H1 (cell line): ENCODE measurements at regions not wholly inside any gene's neighbourhood (a gene's known extent, or its start where the extent isn't known, plus 50 kb on each side); places are given as distances from the start of the nearest gene placed in this dataset.

Source experiments
- CTCF ChIA-PET: fragments of 300-600 bp; sonication (Branson Sonifier 250); formaldehyde crosslinking; loops from one replicate; lab custom pipeline; 2021; ENCODE audit not compliant: partially characterized antibody; lab: Charles Lee
- POLR2A ChIA-PET: fragments of 300-600 bp; sonication (Branson Sonifier 250); formaldehyde crosslinking; loops from one replicate; lab custom pipeline; 2021; ENCODE audit warnings: inconsistent platforms; ENCODE audit not compliant: partially characterized antibody; lab: Charles Lee
- DNase-seq, 2 experiments: peaks; one replicate each; pipeline versions ENCODE4 v3.0.0 to v3.0.0-alpha.2; 2010 to 2022; ENCODE audit warnings: low spot score in 2 of 2, low read depth in 1 of 2, mixed read lengths in 1 of 2
- FAIRE-seq: peaks from 2 replicates; lab custom pipeline; 2011; peaks lifted over from hg19 to GRCh38; lab: Jason Lieb, UNC
- H2AFZ ChIP-seq: 2 replicates; pipeline ENCODE4 v1.8.1; 2012; ENCODE audit warnings: low read length, inconsistent platforms
- H2AK5ac ChIP-seq: 2 replicates; pipeline ENCODE4 v1.6.1; 2013; ENCODE audit warnings: low read depth, low read length
- H2BK120ac ChIP-seq: replicated peaks from 2 replicates; pipeline ENCODE3; 2013; ENCODE audit warnings: low read depth, low read length, inconsistent platforms
- H2BK12ac ChIP-seq: 2 replicates; pipeline ENCODE4 v1.6.1; 2013; ENCODE audit warnings: low read depth, low read length
- H2BK15ac ChIP-seq: 2 replicates; pipeline ENCODE4 v1.6.1; 2013; ENCODE audit warnings: low read length
- H2BK20ac ChIP-seq: 2 replicates; pipeline ENCODE4 v1.6.1; 2013; ENCODE audit warnings: low read length
- H2BK5ac ChIP-seq: 2 replicates; pipeline ENCODE4 v1.6.1; 2013; ENCODE audit warnings: low read depth, low read length
- H3K14ac ChIP-seq: 2 replicates; pipeline ENCODE4 v1.6.1; 2013; ENCODE audit warnings: inconsistent platforms; ENCODE audit not compliant: insufficient read length
- H3K18ac ChIP-seq: 2 replicates; pipeline ENCODE4 v1.6.1; 2013; ENCODE audit warnings: low read length; ENCODE audit errors: extremely low read depth
- H3K23ac ChIP-seq: 2 replicates; pipeline ENCODE4 v1.6.1; 2013; ENCODE audit warnings: inconsistent platforms; ENCODE audit not compliant: insufficient read length
- H3K23me2 ChIP-seq: 2 replicates; pipeline ENCODE4 v1.6.1; 2013; ENCODE audit warnings: low read depth, low read length
- H3K27ac ChIP-seq: 2 replicates; pipeline ENCODE4 v1.6.1; 2011; ENCODE audit warnings: low read depth, low read length, inconsistent platforms
- H3K27me3 ChIP-seq, 4 experiments: replicated peaks in 1 of 4; 1 replicate in 1 of 4; 2 replicates in 3 of 4; pipeline versions ENCODE4 v1.6.1 to v1.8.1; 2011 to 2013; ENCODE audit warnings: low read length in 3 of 4, mild to moderate bottlenecking in 3 of 4, inconsistent platforms in 2 of 4, mixed read lengths in 2 of 4, moderate library complexity in 1 of 4; ENCODE audit not compliant: control insufficient read depth in 3 of 4, insufficient read depth in 3 of 4; ENCODE audit errors: extremely low read depth in 1 of 4
- H3K36me3 ChIP-seq, 4 experiments: 2 replicates each; pipeline versions ENCODE4 v1.6.1 to v1.8.1; 2011 to 2013; ENCODE audit warnings: mild to moderate bottlenecking in 4 of 4, low read length in 3 of 4, moderate library complexity in 2 of 4, control low read depth in 1 of 4, inconsistent platforms in 1 of 4; ENCODE audit not compliant: insufficient read depth in 4 of 4, control insufficient read depth in 2 of 4
- H3K4ac ChIP-seq: replicated peaks from 2 replicates; pipeline ENCODE3; 2013; ENCODE audit warnings: low read length, low read depth, mixed read lengths, inconsistent platforms; ENCODE audit not compliant: insufficient read length
- H3K4me1 ChIP-seq, 4 experiments: replicated peaks in 1 of 4; 1 replicate in 1 of 4; 2 replicates in 3 of 4; pipeline versions ENCODE4 v1.6.1 to v1.8.1; 2011 to 2013; ENCODE audit warnings: low read length in 3 of 4, inconsistent platforms in 2 of 4, mixed read lengths in 1 of 4; ENCODE audit not compliant: insufficient read depth in 4 of 4, control insufficient read depth in 3 of 4
- H3K4me2 ChIP-seq, 2 experiments: 2 replicates each; pipeline versions ENCODE4 v1.6.1 to v1.8.1; 2011 to 2013; ENCODE audit warnings: low read depth in 2 of 2, low read length in 2 of 2, control low read depth in 1 of 2, inconsistent platforms in 1 of 2, mild to moderate bottlenecking in 1 of 2; ENCODE audit not compliant: insufficient read depth in 1 of 2
- H3K4me3 ChIP-seq, 4 experiments: fragments of 200-600, 300-600 bp in 1 of 4; sonication (generic), shearing (Covaris generic), sonication (Bioruptor Twin) in 1 of 4; 2 replicates each; pipeline versions ENCODE4 v1.5.1 to v1.8.1; 2011 to 2016; ENCODE audit warnings: low read length in 4 of 4, low read depth in 3 of 4, control low read depth in 2 of 4, inconsistent platforms in 2 of 4, mild to moderate bottlenecking in 2 of 4, mixed read lengths in 1 of 4, moderate library complexity in 1 of 4; ENCODE audit not compliant: insufficient read depth in 2 of 4; ENCODE audit errors: extremely low read depth in 1 of 4
- H3K56ac ChIP-seq: replicated peaks from 2 replicates; pipeline ENCODE3; 2013; ENCODE audit warnings: low read depth, mild to moderate bottlenecking, mixed read lengths, low read length, inconsistent platforms; ENCODE audit not compliant: insufficient read length
- H3K79me1 ChIP-seq: 2 replicates; pipeline ENCODE4 v1.6.1; 2013; ENCODE audit warnings: low read depth, low read length, control low read depth
- H3K79me2 ChIP-seq, 2 experiments: 2 replicates each; pipeline versions ENCODE4 v1.6.1 to v1.8.1; 2012 to 2013; ENCODE audit warnings: low read length in 2 of 2, mild to moderate bottlenecking in 2 of 2, inconsistent platforms in 1 of 2; ENCODE audit not compliant: insufficient read depth in 2 of 2, control insufficient read depth in 1 of 2
- H3K9ac ChIP-seq, 4 experiments: replicated peaks in 1 of 4; 1 replicate in 1 of 4; 2 replicates in 3 of 4; pipeline versions ENCODE4 v1.6.1 to v1.8.1; 2011 to 2013; ENCODE audit warnings: low read depth in 3 of 4, low read length in 3 of 4, control low read depth in 2 of 4, mild to moderate bottlenecking in 2 of 4, moderate library complexity in 2 of 4, inconsistent platforms in 1 of 4; ENCODE audit errors: extremely low read depth in 1 of 4
- H3K9me3 ChIP-seq, 2 experiments: 2 replicates each; pipeline versions ENCODE4 v1.6.1 to v1.8.1; 2012 to 2013; ENCODE audit warnings: mild to moderate bottlenecking in 2 of 2, moderate library complexity in 2 of 2, control low read depth in 1 of 2, inconsistent platforms in 1 of 2, low read depth in 1 of 2, low read length in 1 of 2, mixed read lengths in 1 of 2; ENCODE audit not compliant: insufficient read depth in 2 of 2
- H4K20me1 ChIP-seq, 2 experiments: replicated peaks in 1 of 2; 2 replicates each; pipeline versions ENCODE3 to v1.8.1; 2011 to 2013; ENCODE audit warnings: inconsistent platforms in 2 of 2, low read length in 2 of 2, mild to moderate bottlenecking in 1 of 2; ENCODE audit not compliant: insufficient read depth in 2 of 2, control insufficient read depth in 1 of 2
- H4K5ac ChIP-seq: 2 replicates; pipeline ENCODE4 v1.6.1; 2013; ENCODE audit warnings: low read length, low read depth, mixed read lengths, inconsistent platforms; ENCODE audit not compliant: insufficient read length
- H4K8ac ChIP-seq: 2 replicates; pipeline ENCODE4 v1.8.0; 2013; ENCODE audit warnings: mild to moderate bottlenecking, moderate library complexity, low read length, inconsistent platforms; ENCODE audit not compliant: insufficient read depth; ENCODE audit errors: extremely low read depth
- H4K91ac ChIP-seq: replicated peaks from 2 replicates; pipeline ENCODE3; 2013; ENCODE audit warnings: low read length, mixed read lengths, inconsistent platforms; ENCODE audit not compliant: insufficient read length
- MAFK ChIP-seq: IDR thresholded peaks from 2 replicates; pipeline ENCODE4 v1.6.1; 2012; ENCODE audit warnings: low read depth, mild to moderate bottlenecking, improper control_type of control experiment, low read length
- NRF1 ChIP-seq: IDR thresholded peaks from 2 replicates; pipeline ENCODE4 v1.6.1; 2011; ENCODE audit warnings: mild to moderate bottlenecking, low read depth, low read length, improper control_type of control experiment
- SP2 ChIP-seq: IDR thresholded peaks from 2 replicates; pipeline ENCODE4 v1.6.1; 2012; ENCODE audit warnings: mild to moderate bottlenecking, low read length, inconsistent platforms
- SRF ChIP-seq: IDR thresholded peaks from 2 replicates; pipeline ENCODE4 v1.6.1; 2011; ENCODE audit warnings: mild to moderate bottlenecking, low read depth, low read length, moderate library complexity
- YY1 ChIP-seq: IDR thresholded peaks from 2 replicates; pipeline ENCODE4 v1.6.1; 2011; ENCODE audit warnings: low read depth, mild to moderate bottlenecking, low read length
- WGBS, 2 experiments: shearing (Covaris generic) in 1 of 2; methylation state at CpG; one replicate each; pipeline versions ENCODE4 v1.1.6 to v1.1.7; 2013 to 2015; ENCODE audit warnings: low lambda C conversion rate in 2 of 2, mixed read lengths in 2 of 2, inconsistent platforms in 1 of 2, low coverage in 1 of 2, missing lambda C conversion rate in 1 of 2; ENCODE audit not compliant: insufficient replicate concordance in 2 of 2, insufficient coverage in 1 of 2, insufficient read length in 1 of 2; ENCODE audit errors: extremely low coverage in 1 of 2, missing lambda C conversion rate in 1 of 2; 5-methylcytosine and 5-hydroxymethylcytosine counted together
- TF ChIP-seq, protein P1 (sequence below), 3 experiments: IDR thresholded peaks; 1 replicate in 2 of 3; 2 replicates in 1 of 3; pipeline versions ENCODE4 v1.5.1 to v1.6.1; 2011; ENCODE audit warnings: low read length in 3 of 3, mild to moderate bottlenecking in 3 of 3, inconsistent platforms in 2 of 3, low read depth in 1 of 3, moderate library complexity in 1 of 3; ENCODE audit not compliant: insufficient read depth in 1 of 3; ENCODE audit errors: control extremely low read depth in 1 of 3

DNA sequence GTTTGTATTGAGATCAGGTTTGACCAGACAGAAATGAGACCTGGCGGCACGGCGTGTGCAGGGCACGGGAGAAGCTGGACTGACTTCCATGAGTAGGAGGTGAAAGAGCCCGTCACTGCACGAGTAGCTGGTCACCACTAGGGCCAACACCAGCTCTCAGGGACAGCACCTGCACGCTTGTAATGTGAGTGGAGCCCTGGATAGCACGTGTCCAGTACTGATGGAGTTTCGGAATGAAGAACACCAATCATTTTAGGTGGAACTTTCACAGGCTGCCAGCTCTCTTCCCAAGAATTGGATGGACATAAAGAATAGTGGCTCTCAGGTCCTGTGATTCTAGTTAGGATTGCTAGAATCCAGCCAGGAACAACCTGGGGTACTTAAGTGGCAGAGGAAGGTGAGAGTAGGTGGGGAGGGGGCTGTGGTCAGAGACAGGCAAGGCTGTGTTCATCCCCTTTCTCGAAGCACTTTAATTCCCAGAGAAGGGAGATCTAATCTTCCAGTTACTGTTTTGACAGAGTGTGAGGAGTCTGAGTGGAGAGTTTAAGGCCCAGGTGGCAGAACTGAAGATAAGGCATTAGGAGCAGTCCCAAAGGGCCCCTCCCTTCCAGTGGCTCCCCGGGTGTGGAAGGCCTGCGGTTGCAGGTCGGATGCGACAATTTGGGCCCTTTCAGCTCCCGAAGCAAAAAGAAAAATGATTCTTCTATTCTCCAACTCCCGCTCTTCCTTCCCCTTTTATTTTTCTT lies 314.8 kb downstream of the QKI start:
- WGBS, 2 experiments: 94% methylated on average over 15 of the region's 16 CpGs; no CpG with 5 or more reads in 1 of the 2 experiments
- FAIRE-seq: no peak

More for the DNA sequence above, 314.8 kb downstream of the QKI start:
- Histone ChIP-seq H3K23ac (no peak overlapping the region), H3K4me3 (no peak overlapping the region), H4K8ac (no peak overlapping the region), H2BK20ac (no peak overlapping the region), H2BK5ac (no peak overlapping the region), H2BK15ac (no peak overlapping the region), H3K4me2 (no peak overlapping the region), H3K79me1 (no peaks in the 10 kb centered on the region), H3K4me1 (no peaks in the 10 kb centered on the region; a peak in 1 of 7 replicates), H3K23me2 (no peaks in the 10 kb centered on the region), H4K91ac (no peak overlapping the region), H3K14ac (no peak overlapping the region), H3K79me2 (no peaks in the 10 kb centered on the region), H3K9ac (no peak overlapping the region), H3K27ac (no peak overlapping the region), H4K5ac (no peak overlapping the region), H3K56ac (no peak overlapping the region), H3K27me3 (no peaks in the 10 kb centered on the region), H2BK12ac (no peak overlapping the region), H3K9me3 (no peaks in the 10 kb centered on the region), H3K36me3 (no peaks in the 10 kb centered on the region), H3K18ac (no peak overlapping the region), H2AK5ac (no peak overlapping the region), H2AFZ (no peak overlapping the region), H2BK120ac (no peak overlapping the region), H3K4ac (no peak overlapping the region), H4K20me1 (no peaks in the 10 kb centered on the region)
- ChIA-PET CTCF (interaction anchor here (0.6 to 2.5 kb wide), 4 partner anchors 8 to 226 kb away, joined by 3 to 5 read pairs (median 4); no protein-coding TSS in a partner anchor), POLR2A (no interaction called here)
- no peak for DNase-seq
- TF ChIP-seq, protein P1, sequence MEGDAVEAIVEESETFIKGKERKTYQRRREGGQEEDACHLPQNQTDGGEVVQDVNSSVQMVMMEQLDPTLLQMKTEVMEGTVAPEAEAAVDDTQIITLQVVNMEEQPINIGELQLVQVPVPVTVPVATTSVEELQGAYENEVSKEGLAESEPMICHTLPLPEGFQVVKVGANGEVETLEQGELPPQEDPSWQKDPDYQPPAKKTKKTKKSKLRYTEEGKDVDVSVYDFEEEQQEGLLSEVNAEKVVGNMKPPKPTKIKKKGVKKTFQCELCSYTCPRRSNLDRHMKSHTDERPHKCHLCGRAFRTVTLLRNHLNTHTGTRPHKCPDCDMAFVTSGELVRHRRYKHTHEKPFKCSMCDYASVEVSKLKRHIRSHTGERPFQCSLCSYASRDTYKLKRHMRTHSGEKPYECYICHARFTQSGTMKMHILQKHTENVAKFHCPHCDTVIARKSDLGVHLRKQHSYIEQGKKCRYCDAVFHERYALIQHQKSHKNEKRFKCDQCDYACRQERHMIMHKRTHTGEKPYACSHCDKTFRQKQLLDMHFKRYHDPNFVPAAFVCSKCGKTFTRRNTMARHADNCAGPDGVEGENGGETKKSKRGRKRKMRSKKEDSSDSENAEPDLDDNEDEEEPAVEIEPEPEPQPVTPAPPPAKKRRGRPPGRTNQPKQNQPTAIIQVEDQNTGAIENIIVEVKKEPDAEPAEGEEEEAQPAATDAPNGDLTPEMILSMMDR (IDR thresholded peaks at IDR 0.05; ENCODE audit: control extremely low read depth in 1 of 3, insufficient read depth in 1 of 3, low read depth in 1 of 3, low read length in 3 of 3): peak in 1 of 3 experiments; percentile 13; a peak in 1 of 4 replicates
- no peak for TF ChIP-seq MAFK
- TF ChIP-seq YY1: no peak
- no peak for TF ChIP-seq SP2
- no peak for TF ChIP-seq NRF1
- TF ChIP-seq SRF: no peak
